Neural cell (in vitro differentiated cells): ENCODE measurements at regions not wholly inside any gene's neighbourhood (a gene's known extent, or its start where the extent isn't known, plus 50 kb on each side); places are given as distances from the start of the nearest gene placed in this dataset.
"Not testable (repeated sequence)": the region's sequence is repeated elsewhere in the genome, so short reads cannot be mapped to it uniquely, and the experiment has no call there.

Experiments
- H2AFZ ChIP-seq: fragments of 200-600, 300-800 bp; sonication (generic), shearing (Covaris generic); 2 replicates; pipeline ENCODE4 v1.6.0; 2014; ENCODE audit warnings: low read depth, mild to moderate bottlenecking, antibody characterized with exemption, low read length, moderate library complexity
- H3F3A ChIP-seq: fragments of 200-600 bp; shearing (Covaris generic); 2 replicates; pipeline ENCODE4 v1.6.1; 2016; ENCODE audit warnings: mild to moderate bottlenecking, moderate library complexity, mixed read lengths, antibody characterized with exemption, low read length; ENCODE audit not compliant: insufficient read depth, poor library complexity, severe bottlenecking
- H3K27ac ChIP-seq: fragments of 200-600, 300-800 bp; sonication (generic), shearing (Covaris generic); 2 replicates; pipeline ENCODE4 v1.5.1; 2014; ENCODE audit warnings: mild to moderate bottlenecking, low read length, moderate library complexity
- H3K27me3 ChIP-seq: fragments of 300-800, 200-600 bp; sonication (generic), shearing (Covaris generic); 2 replicates; pipeline ENCODE4 v1.6.0; 2014; ENCODE audit warnings: mild to moderate bottlenecking, low read depth, low read length, moderate library complexity; ENCODE audit not compliant: insufficient read depth
- H3K36me3 ChIP-seq: fragments of 300-800, 200-600 bp; sonication (generic), shearing (Covaris generic); 2 replicates; pipeline ENCODE4 v1.5.1; 2014; ENCODE audit warnings: mild to moderate bottlenecking, antibody characterized with exemption, low read length, moderate library complexity; ENCODE audit not compliant: insufficient read depth
- H3K4me2 ChIP-seq: fragments of 300-800, 200-600 bp; sonication (generic), shearing (Covaris generic); 2 replicates; pipeline ENCODE4 v1.6.0; 2014; ENCODE audit warnings: mild to moderate bottlenecking, low read length
- H3K4me3 ChIP-seq: fragments of 300-800, 200-600 bp; sonication (generic), shearing (Covaris generic); 2 replicates; pipeline ENCODE4 v1.5.1; 2014; ENCODE audit warnings: mild to moderate bottlenecking, low read length, moderate library complexity
- H3K79me2 ChIP-seq: fragments of 200-600 bp; shearing (Covaris generic); replicated peaks from 2 replicates; pipeline ENCODE4 v1.6.0; 2014; ENCODE audit warnings: mild to moderate bottlenecking, low read length, moderate library complexity; ENCODE audit not compliant: insufficient read depth
- H3K9ac ChIP-seq: fragments of 300-800, 200-600 bp; sonication (generic), shearing (Covaris generic); 2 replicates; pipeline ENCODE4 v1.6.1; 2016; ENCODE audit warnings: mild to moderate bottlenecking, low read length, mixed read lengths
- H3K9me2 ChIP-seq: fragments of 200-600 bp; shearing (Covaris generic); 2 replicates; pipeline ENCODE4 v1.6.1; 2016; ENCODE audit warnings: mild to moderate bottlenecking, low read length, mixed read lengths; ENCODE audit not compliant: insufficient read depth
- H3K9me3 ChIP-seq: fragments of 200-600, 300-800 bp; sonication (generic), shearing (Covaris generic); 2 replicates; pipeline ENCODE4 v1.6.1; 2016; ENCODE audit warnings: mild to moderate bottlenecking, mixed run types, low read length, moderate library complexity, mixed read lengths
- H4K20me1 ChIP-seq: fragments of 200-600 bp; shearing (Covaris generic); 2 replicates; pipeline ENCODE4 v1.6.1; 2016; ENCODE audit warnings: mild to moderate bottlenecking, mixed run types; ENCODE audit not compliant: insufficient read depth
- EP300 ChIP-seq: fragments of 450-650 bp; conservative IDR thresholded peaks from 2 replicates; pipeline ENCODE4 v1.6.1; 2014; ENCODE audit warnings: antibody characterized with exemption, mild to moderate bottlenecking, moderate library complexity; ENCODE audit not compliant: poor library complexity, severe bottlenecking
- EZH2 ChIP-seq: fragments of 200-600, 300-800 bp; shearing (Covaris generic), sonication (generic); IDR thresholded peaks from 2 replicates; pipeline ENCODE4 v1.6.1; 2014; ENCODE audit warnings: antibody characterized with exemption, low read length, borderline replicate concordance, mild to moderate bottlenecking; ENCODE audit not compliant: insufficient read depth, poor library complexity, severe bottlenecking
- MXI1 ChIP-seq: fragments of 450-650 bp; conservative IDR thresholded peaks from 2 replicates; pipeline ENCODE4 v1.6.1; 2014; ENCODE audit warnings: antibody characterized with exemption, mild to moderate bottlenecking; ENCODE audit not compliant: poor library complexity, severe bottlenecking
- POLR2AphosphoS5 ChIP-seq: IDR thresholded peaks from 2 replicates; pipeline ENCODE4 v1.6.1; 2012
- RAD21 ChIP-seq: fragments of 450-650 bp; conservative IDR thresholded peaks from 2 replicates; pipeline ENCODE4 v1.6.1; 2014; ENCODE audit warnings: antibody characterized with exemption, mild to moderate bottlenecking, moderate library complexity
- SMC3 ChIP-seq: fragments of 450-650 bp; conservative IDR thresholded peaks from 2 replicates; pipeline ENCODE4 v1.6.1; 2014; ENCODE audit warnings: antibody characterized with exemption, mild to moderate bottlenecking, moderate library complexity; ENCODE audit not compliant: poor library complexity
- TAF1 ChIP-seq: IDR thresholded peaks from 2 replicates; pipeline ENCODE4 v1.6.1; 2012; ENCODE audit warnings: low read depth
- TF ChIP-seq, protein P1 (sequence below): IDR thresholded peaks from 2 replicates; pipeline ENCODE4 v1.6.1; 2012; ENCODE audit warnings: borderline replicate concordance
- TF ChIP-seq, protein P2 (sequence below): fragments of 450-650 bp; IDR thresholded peaks from 2 replicates; pipeline ENCODE4 v1.5.1; 2014; ENCODE audit warnings: antibody characterized with exemption, mild to moderate bottlenecking, moderate library complexity; ENCODE audit not compliant: poor library complexity, severe bottlenecking

DNA sequence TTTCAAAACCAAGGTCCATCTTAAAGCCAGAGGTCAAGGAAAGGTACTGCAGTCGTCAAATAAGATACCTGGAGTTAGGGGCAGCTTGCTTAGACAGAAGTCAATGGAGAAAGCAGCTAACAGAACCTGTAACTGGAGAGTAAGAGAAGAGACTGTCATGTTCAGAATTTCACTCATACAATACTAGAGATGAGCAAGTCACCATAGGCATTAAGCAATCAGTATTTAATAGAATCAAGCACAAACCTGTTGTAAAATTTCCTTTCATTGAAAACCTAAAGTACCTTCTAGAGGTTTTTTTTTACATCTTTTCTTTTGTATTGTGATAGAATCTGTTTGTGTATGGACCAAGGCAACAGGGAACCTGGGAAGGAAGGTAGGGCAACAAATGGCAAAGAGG, 183.4 kb upstream of the ERBB4 start:
- H3K9me3 ChIP-seq: no peaks in the 10 kb centered on the region
- no peak for TF ChIP-seq POLR2AphosphoS5
- TF ChIP-seq TAF1: no peak
- TF ChIP-seq MXI1: no peak
- TF ChIP-seq EZH2: no peak
- TF ChIP-seq, protein P1, sequence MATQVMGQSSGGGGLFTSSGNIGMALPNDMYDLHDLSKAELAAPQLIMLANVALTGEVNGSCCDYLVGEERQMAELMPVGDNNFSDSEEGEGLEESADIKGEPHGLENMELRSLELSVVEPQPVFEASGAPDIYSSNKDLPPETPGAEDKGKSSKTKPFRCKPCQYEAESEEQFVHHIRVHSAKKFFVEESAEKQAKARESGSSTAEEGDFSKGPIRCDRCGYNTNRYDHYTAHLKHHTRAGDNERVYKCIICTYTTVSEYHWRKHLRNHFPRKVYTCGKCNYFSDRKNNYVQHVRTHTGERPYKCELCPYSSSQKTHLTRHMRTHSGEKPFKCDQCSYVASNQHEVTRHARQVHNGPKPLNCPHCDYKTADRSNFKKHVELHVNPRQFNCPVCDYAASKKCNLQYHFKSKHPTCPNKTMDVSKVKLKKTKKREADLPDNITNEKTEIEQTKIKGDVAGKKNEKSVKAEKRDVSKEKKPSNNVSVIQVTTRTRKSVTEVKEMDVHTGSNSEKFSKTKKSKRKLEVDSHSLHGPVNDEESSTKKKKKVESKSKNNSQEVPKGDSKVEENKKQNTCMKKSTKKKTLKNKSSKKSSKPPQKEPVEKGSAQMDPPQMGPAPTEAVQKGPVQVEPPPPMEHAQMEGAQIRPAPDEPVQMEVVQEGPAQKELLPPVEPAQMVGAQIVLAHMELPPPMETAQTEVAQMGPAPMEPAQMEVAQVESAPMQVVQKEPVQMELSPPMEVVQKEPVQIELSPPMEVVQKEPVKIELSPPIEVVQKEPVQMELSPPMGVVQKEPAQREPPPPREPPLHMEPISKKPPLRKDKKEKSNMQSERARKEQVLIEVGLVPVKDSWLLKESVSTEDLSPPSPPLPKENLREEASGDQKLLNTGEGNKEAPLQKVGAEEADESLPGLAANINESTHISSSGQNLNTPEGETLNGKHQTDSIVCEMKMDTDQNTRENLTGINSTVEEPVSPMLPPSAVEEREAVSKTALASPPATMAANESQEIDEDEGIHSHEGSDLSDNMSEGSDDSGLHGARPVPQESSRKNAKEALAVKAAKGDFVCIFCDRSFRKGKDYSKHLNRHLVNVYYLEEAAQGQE: no peak
- TF ChIP-seq, protein P2, sequence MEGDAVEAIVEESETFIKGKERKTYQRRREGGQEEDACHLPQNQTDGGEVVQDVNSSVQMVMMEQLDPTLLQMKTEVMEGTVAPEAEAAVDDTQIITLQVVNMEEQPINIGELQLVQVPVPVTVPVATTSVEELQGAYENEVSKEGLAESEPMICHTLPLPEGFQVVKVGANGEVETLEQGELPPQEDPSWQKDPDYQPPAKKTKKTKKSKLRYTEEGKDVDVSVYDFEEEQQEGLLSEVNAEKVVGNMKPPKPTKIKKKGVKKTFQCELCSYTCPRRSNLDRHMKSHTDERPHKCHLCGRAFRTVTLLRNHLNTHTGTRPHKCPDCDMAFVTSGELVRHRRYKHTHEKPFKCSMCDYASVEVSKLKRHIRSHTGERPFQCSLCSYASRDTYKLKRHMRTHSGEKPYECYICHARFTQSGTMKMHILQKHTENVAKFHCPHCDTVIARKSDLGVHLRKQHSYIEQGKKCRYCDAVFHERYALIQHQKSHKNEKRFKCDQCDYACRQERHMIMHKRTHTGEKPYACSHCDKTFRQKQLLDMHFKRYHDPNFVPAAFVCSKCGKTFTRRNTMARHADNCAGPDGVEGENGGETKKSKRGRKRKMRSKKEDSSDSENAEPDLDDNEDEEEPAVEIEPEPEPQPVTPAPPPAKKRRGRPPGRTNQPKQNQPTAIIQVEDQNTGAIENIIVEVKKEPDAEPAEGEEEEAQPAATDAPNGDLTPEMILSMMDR: no peak
- TF ChIP-seq EP300: no peak
- TF ChIP-seq SMC3: no peak
- no peak for TF ChIP-seq RAD21
- H3K79me2 ChIP-seq: no peaks in the 10 kb centered on the region
- no peak overlapping the region for H3K4me3 ChIP-seq
- H3K27ac ChIP-seq: no peak overlapping the region
- no peaks in the 10 kb centered on the region for H3K9me2 ChIP-seq
- H2AFZ ChIP-seq: no peak overlapping the region
- no peak overlapping the region for H3K9ac ChIP-seq
- no peaks in the 10 kb centered on the region for H4K20me1 ChIP-seq
- H3K27me3 ChIP-seq: no peaks in the 10 kb centered on the region
- H3K4me2 ChIP-seq: no peak overlapping the region
- no peaks in the 10 kb centered on the region for H3K36me3 ChIP-seq
- H3F3A ChIP-seq: no peaks in the 10 kb centered on the region

DNA sequence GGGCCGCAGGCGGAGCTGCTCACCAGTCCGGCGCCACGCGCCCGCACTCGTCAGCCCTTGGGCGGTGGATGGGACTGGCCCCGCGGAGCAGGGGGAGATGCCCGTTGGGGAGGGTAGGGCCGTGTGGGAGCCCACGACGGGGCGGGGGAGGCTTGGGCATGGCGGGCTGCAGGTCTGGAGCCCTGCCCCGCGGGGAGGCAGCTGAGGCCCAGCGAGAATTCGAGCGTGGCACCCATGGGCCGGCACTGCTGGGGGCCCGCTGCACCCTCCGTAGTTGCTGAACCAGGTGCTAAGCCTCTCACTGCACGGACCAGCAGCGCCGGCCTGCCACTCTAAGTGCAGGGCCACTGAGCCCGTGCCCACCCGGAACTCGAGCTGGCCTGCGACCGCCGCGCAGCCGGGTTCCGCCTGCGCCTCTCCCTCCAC, 182.4 kb upstream of the ERBB4 start:
- Histone ChIP-seq H4K20me1 (no peaks in the 10 kb centered on the region), H3K9me3 (no peaks in the 10 kb centered on the region), H3K36me3 (no peaks in the 10 kb centered on the region), H3K9me2 (no peaks in the 10 kb centered on the region), H3K27me3 (no peaks in the 10 kb centered on the region), H2AFZ (no peak overlapping the region), H3K9ac (no peak overlapping the region), H3K79me2 (no peaks in the 10 kb centered on the region), H3K4me3 (no peak overlapping the region), H3F3A (no peaks in the 10 kb centered on the region), H3K4me2 (no peak overlapping the region), H3K27ac (no peak overlapping the region)
- TF ChIP-seq, protein P2: no peak
- TF ChIP-seq EZH2: no peak
- no peak for TF ChIP-seq EP300
- no peak for TF ChIP-seq RAD21

DNA sequence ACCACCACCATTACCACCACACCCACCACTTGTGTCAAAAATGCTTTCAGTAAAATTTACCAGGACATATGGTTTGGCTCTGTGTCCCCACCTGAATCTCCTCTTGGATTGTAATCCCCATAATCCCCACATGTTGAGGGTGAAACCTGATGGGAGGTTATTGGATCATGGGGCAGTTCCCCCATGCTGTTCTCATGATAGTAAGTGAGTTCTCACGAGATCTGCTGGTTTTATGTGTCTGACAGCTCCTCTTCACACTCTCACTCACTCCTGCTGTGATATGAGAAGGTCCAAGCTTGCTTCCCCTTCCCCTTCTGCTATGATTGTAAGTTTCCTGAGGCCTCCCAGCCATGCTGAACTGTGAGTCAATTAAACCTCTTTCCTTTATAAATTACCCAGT, 176.8 kb upstream of the ERBB4 start:
- H2AFZ ChIP-seq, H3K4me2 ChIP-seq, H3K9ac ChIP-seq, H4K20me1 ChIP-seq, H3K4me3 ChIP-seq, H3F3A ChIP-seq, H3K36me3 ChIP-seq, H3K27me3 ChIP-seq, H3K79me2 ChIP-seq, H3K27ac ChIP-seq, H3K9me2 ChIP-seq, H3K9me3 ChIP-seq: not testable (repeated sequence)
